Panc1 (cell line): ENCODE measurements at regions not wholly inside any gene's neighbourhood (a gene's known extent, or its start where the extent isn't known, plus 50 kb on each side); places are given as distances from the start of the nearest gene placed in this dataset.

Experiments
- ATAC-seq: fragments of 200-7000 bp; cut with Tn5 transposase; 2 replicates; pipeline ENCODE4 v1.9.1; 2020; ENCODE audit warnings: mild to moderate bottlenecking, moderate library complexity
- BruUV-seq: library from RNA; stranded (reverse); fragments of 400-500 nt; replicated peaks from 2 replicates; lab custom pipeline; 2021; lab: Mats Ljungman, UMichigan
- CTCF ChIA-PET: fragments of 300-600 bp; sonication (Branson Sonifier 250); formaldehyde crosslinking; loops from one replicate; lab custom pipeline; 2022; ENCODE audit warnings: antibody characterized with exemption; lab: Charles Lee
- POLR2A ChIA-PET: fragments of 300-600 bp; sonication (Branson Sonifier 250); formaldehyde crosslinking; loops from one replicate; lab custom pipeline; 2022; ENCODE audit warnings: antibody characterized with exemption; lab: Charles Lee
- DNase-seq: peaks from one replicate; pipeline ENCODE4 v3.0.0-alpha.2; 2010; ENCODE audit warnings: low read depth, low spot score
- H3K27ac ChIP-seq: 2 replicates; pipeline ENCODE4 v1.5.1; 2011; ENCODE audit warnings: mild to moderate bottlenecking, low read length, inconsistent platforms
- H3K27me3 ChIP-seq: fragments of 200-500 bp; sonication (Bioruptor generic); 2 replicates; pipeline ENCODE4 v1.6.0; 2014; ENCODE audit warnings: low read length, inconsistent platforms; ENCODE audit not compliant: control insufficient read depth, insufficient read depth
- H3K36me3 ChIP-seq: fragments of 200-500 bp; sonication (Bioruptor generic); 2 replicates; pipeline ENCODE4 v1.5.1; 2014; ENCODE audit warnings: inconsistent platforms, mild to moderate bottlenecking, low read length, moderate library complexity; ENCODE audit not compliant: control insufficient read depth, insufficient read depth
- H3K4me1 ChIP-seq: 2 replicates; pipeline ENCODE4 v1.5.1; 2011; ENCODE audit warnings: inconsistent platforms, mild to moderate bottlenecking, low read length, moderate library complexity; ENCODE audit not compliant: control insufficient read depth, insufficient read depth
- H3K4me3 ChIP-seq, 2 experiments: 2 replicates each; pipeline ENCODE4 v1.5.1; 2011 to 2012; ENCODE audit warnings: low read depth in 2 of 2, low read length in 2 of 2, mild to moderate bottlenecking in 2 of 2, inconsistent platforms in 1 of 2, moderate library complexity in 1 of 2
- H3K9me3 ChIP-seq: fragments of 200-500 bp; sonication (Bioruptor generic); 2 replicates; pipeline ENCODE4 v1.5.1; 2014; ENCODE audit warnings: low read depth, mild to moderate bottlenecking, inconsistent platforms, low read length, moderate library complexity; ENCODE audit not compliant: control insufficient read depth, insufficient read depth
- POLR2AphosphoS5 ChIP-seq: IDR thresholded peaks from 2 replicates; pipeline ENCODE4 v1.6.1; 2012; ENCODE audit warnings: mild to moderate bottlenecking, low read depth, low read length, moderate library complexity
- in situ Hi-C: cut with HindIII; loops from 2 replicates; pipeline ENCODE4 v1.10.0; 2016; ENCODE audit warnings: low sequenced_read_pairs, low pct_unique_long_range_greater_than_20kb
- intact Hi-C: fragments of 100-400 bp; cut with micrococcal nuclease; formaldehyde crosslinking; loops from one replicate; pipeline ENCODE4 v1.10.0; 2022; ENCODE audit not compliant: unreplicated experiment
- TF ChIP-seq, protein P1 (sequence below): fragments of 450-650 bp; IDR thresholded peaks from 2 replicates; pipeline ENCODE4 v1.5.1; 2017; ENCODE audit warnings: mild to moderate bottlenecking
- TF ChIP-seq, protein P2 (sequence below), 2 experiments: IDR thresholded peaks; 2 replicates each; pipeline ENCODE4 v1.6.1; 2011 to 2012; ENCODE audit warnings: low read depth in 2 of 2, control low read depth in 1 of 2, low read length in 1 of 2, mild to moderate bottlenecking in 1 of 2, moderate library complexity in 1 of 2; ENCODE audit not compliant: insufficient read depth in 1 of 2

- ChIA-PET POLR2A (no interaction called here), CTCF (no interaction called here)
- no peak for ATAC-seq
- Histone ChIP-seq H3K27ac (no peak overlapping the region), H3K9me3 (no peaks in the 10 kb centered on the region), H3K27me3 (no peaks in the 10 kb centered on the region), H3K4me3 (no peak overlapping the region), H3K36me3 (no peaks in the 10 kb centered on the region), H3K4me1 (no peaks in the 10 kb centered on the region)
- intact Hi-C loops, result no loop called here
- no peak for TF ChIP-seq POLR2AphosphoS5
- TF ChIP-seq, protein P1, sequence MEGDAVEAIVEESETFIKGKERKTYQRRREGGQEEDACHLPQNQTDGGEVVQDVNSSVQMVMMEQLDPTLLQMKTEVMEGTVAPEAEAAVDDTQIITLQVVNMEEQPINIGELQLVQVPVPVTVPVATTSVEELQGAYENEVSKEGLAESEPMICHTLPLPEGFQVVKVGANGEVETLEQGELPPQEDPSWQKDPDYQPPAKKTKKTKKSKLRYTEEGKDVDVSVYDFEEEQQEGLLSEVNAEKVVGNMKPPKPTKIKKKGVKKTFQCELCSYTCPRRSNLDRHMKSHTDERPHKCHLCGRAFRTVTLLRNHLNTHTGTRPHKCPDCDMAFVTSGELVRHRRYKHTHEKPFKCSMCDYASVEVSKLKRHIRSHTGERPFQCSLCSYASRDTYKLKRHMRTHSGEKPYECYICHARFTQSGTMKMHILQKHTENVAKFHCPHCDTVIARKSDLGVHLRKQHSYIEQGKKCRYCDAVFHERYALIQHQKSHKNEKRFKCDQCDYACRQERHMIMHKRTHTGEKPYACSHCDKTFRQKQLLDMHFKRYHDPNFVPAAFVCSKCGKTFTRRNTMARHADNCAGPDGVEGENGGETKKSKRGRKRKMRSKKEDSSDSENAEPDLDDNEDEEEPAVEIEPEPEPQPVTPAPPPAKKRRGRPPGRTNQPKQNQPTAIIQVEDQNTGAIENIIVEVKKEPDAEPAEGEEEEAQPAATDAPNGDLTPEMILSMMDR, result no peak
- no TSS peak for BruUV-seq
- no peak for DNase-seq
- in situ Hi-C loops, result no loop called here
Measured at GRCh38 chr5:42974536-42974935, 65.6 kb downstream of the ANXA2R start.

DNA sequence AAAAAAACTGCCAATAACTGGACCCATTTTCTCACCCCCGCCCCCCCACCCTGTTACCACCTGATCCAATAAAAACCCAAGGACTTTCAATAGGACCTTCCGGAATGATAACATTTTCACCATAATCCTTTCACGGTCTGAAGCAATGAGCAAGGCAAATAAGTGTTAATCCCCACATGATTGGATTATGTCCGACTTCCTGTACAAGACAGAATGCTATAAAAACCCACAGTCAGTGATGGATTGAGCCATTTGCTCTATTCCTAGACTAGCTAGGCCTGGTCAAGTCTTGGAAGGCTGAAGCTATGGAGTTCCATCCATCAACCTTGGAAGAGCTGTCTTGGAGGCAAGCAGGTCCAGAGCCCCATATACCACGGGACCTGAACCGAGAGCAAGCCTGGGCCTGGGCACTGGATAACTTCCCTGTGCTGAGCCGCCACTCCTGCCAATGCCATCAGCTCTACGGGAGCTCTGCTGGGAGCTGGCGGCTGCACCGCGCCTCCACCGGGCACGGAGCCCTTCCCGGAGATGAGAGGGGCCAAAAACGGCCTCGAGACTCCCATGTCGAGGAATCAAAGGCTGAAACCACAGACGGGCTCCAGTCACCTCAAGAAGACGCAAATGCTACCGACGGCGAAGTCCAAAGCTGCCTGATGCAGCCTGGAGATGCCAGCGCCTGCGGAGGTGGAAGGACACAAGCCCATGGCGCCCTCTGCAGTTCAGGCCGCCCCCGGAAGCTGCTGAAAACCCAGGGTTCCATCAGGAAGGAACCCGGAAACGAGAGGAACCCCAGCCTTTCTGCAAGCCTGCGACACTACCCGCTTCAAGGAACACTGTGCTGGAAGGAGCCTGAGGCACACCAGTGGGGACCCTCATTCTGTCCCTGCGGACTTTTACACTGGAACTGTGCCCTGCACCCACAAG lies 69.2 kb downstream of the ANXA2R start:
- Histone ChIP-seq H3K4me3 (no peak overlapping the region), H3K27ac (no peak overlapping the region), H3K4me1 (no peaks in the 10 kb centered on the region), H3K9me3 (no peaks in the 10 kb centered on the region), H3K27me3 (no peaks in the 10 kb centered on the region), H3K36me3 (no peaks in the 10 kb centered on the region)
- TF ChIP-seq, protein P1, result peak; percentile 46
- TF ChIP-seq, protein P2, sequence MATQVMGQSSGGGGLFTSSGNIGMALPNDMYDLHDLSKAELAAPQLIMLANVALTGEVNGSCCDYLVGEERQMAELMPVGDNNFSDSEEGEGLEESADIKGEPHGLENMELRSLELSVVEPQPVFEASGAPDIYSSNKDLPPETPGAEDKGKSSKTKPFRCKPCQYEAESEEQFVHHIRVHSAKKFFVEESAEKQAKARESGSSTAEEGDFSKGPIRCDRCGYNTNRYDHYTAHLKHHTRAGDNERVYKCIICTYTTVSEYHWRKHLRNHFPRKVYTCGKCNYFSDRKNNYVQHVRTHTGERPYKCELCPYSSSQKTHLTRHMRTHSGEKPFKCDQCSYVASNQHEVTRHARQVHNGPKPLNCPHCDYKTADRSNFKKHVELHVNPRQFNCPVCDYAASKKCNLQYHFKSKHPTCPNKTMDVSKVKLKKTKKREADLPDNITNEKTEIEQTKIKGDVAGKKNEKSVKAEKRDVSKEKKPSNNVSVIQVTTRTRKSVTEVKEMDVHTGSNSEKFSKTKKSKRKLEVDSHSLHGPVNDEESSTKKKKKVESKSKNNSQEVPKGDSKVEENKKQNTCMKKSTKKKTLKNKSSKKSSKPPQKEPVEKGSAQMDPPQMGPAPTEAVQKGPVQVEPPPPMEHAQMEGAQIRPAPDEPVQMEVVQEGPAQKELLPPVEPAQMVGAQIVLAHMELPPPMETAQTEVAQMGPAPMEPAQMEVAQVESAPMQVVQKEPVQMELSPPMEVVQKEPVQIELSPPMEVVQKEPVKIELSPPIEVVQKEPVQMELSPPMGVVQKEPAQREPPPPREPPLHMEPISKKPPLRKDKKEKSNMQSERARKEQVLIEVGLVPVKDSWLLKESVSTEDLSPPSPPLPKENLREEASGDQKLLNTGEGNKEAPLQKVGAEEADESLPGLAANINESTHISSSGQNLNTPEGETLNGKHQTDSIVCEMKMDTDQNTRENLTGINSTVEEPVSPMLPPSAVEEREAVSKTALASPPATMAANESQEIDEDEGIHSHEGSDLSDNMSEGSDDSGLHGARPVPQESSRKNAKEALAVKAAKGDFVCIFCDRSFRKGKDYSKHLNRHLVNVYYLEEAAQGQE (IDR thresholded peaks at IDR 0.05; ENCODE audit: insufficient read depth in 1 of 2, low read depth in 2 of 2, low read length in 1 of 2), result no peak
- intact Hi-C loops (no loop called here), in situ Hi-C loops (no loop called here)
- BruUV-seq, result no TSS peak
- CTCF ChIA-PET, result interaction anchor here (0.5 to 1.3 kb wide), 3 partner anchors 59 to 62 kb away, joined by 3 to 13 read pairs (median 6); no protein-coding TSS in a partner anchor
- POLR2A ChIA-PET, result interaction anchor here (1.0 kb wide), 1 partner anchor 150 kb away, joined by 11 read pairs; the partner anchor contains the start of gene ZNF131
- ATAC-seq (peak; percentile 62; the same call in 1 of the 2 replicates), DNase-seq (no peak)
